Spinal cord (tissue), 9 donors: ENCODE measurements at regions not wholly inside any gene's neighbourhood (a gene's known extent, or its start where the extent isn't known, plus 50 kb on each side); places are given as distances from the start of the nearest gene placed in this dataset.

Source experiments
- DNase-seq, 6 donors: peaks; one replicate each; pipeline versions ENCODE4 v3.0.0 to v3.0.0-alpha.2; 2013 to 2015; ENCODE audit warnings: low spot score in 6 of 6, low read depth in 4 of 6
- H3K27ac ChIP-seq: one replicate; pipeline ENCODE4 v1.5.1; 2013; ENCODE audit warnings: low read depth, low read length, control low read depth
- H3K27me3 ChIP-seq: one replicate; pipeline ENCODE4 v1.6.1; 2013; ENCODE audit warnings: low read length; ENCODE audit not compliant: control insufficient read depth, insufficient read depth
- H3K36me3 ChIP-seq: one replicate; pipeline ENCODE4 v1.6.1; 2013; ENCODE audit warnings: low read length; ENCODE audit not compliant: control insufficient read depth, insufficient read depth
- H3K4me1 ChIP-seq: one replicate; pipeline ENCODE4 v1.6.1; 2013; ENCODE audit warnings: low read length; ENCODE audit not compliant: control insufficient read depth, insufficient read depth
- H3K4me3 ChIP-seq: one replicate; pipeline ENCODE4 v1.5.1; 2013; ENCODE audit warnings: low read depth, low read length, control low read depth
- H3K9me3 ChIP-seq: one replicate; pipeline ENCODE4 v1.6.1; 2013; ENCODE audit warnings: low read length; ENCODE audit not compliant: control insufficient read depth, insufficient read depth
- WGBS: methylation state at CpG from one replicate; pipeline ENCODE4 v1.1.5; 2013; ENCODE audit warnings: missing lambda C conversion rate; ENCODE audit not compliant: insufficient coverage; 5-methylcytosine and 5-hydroxymethylcytosine counted together
- donor health status: healthy.

- Histone ChIP-seq H3K27me3 (no peaks in the 10 kb centered on the region), H3K4me3 (no peak overlapping the region), H3K4me1 (no peaks in the 10 kb centered on the region), H3K27ac (no peak overlapping the region), H3K9me3 (no peaks in the 10 kb centered on the region), H3K36me3 (no peaks in the 10 kb centered on the region)
- DNase-seq: no peak
- WGBS: 72% methylated on average over 2 of the region's 6 CpGs
Measured at GRCh38 chr6:6376845-6377244, 56.4 kb upstream of the F13A1 start.

GRCh38 chr6:6377621-6378020 is 57.2 kb upstream of the F13A1 start:
- no peaks in the 10 kb centered on the region for H3K9me3 ChIP-seq
- H3K4me3 ChIP-seq: no peak overlapping the region
- no peaks in the 10 kb centered on the region for H3K4me1 ChIP-seq
- H3K36me3 ChIP-seq: no peaks in the 10 kb centered on the region
- no peak for DNase-seq
- 96% methylated on average over 4 of the region's 6 CpGs for WGBS
- H3K27ac ChIP-seq: no peak overlapping the region
- H3K27me3 ChIP-seq: no peaks in the 10 kb centered on the region

GRCh38 chr6:6379573-6379972 is 59.1 kb upstream of the F13A1 start:
- peak in 1 of 6 donors; percentile 36 for DNase-seq
- no peaks in the 10 kb centered on the region for H3K27me3 ChIP-seq
- no peak overlapping the region for H3K27ac ChIP-seq
- no peaks in the 10 kb centered on the region for H3K36me3 ChIP-seq
- H3K4me3 ChIP-seq: no peak overlapping the region
- no peaks in the 10 kb centered on the region for H3K9me3 ChIP-seq
- WGBS: 91% methylated on average over 4 of the region's 5 CpGs
- no peaks in the 10 kb centered on the region for H3K4me1 ChIP-seq

GRCh38 chr6:6384520-6384919 is 64.1 kb upstream of the F13A1 start:
- 80% methylated on average over 5 of the region's 7 CpGs for WGBS

GRCh38 chr6:6386010-6386409 is 65.5 kb upstream of the F13A1 start:
- 100% methylated on average over 2 of the region's 4 CpGs for WGBS
- Histone ChIP-seq H3K9me3 (no peaks in the 10 kb centered on the region), H3K36me3 (no peaks in the 10 kb centered on the region), H3K4me1 (no peaks in the 10 kb centered on the region), H3K27me3 (no peaks in the 10 kb centered on the region), H3K4me3 (no peak overlapping the region), H3K27ac (no peak overlapping the region)
- no peak for DNase-seq

More at GRCh38 chr6:6384520-6384919, 64.1 kb upstream of the F13A1 start:
- H3K4me3 ChIP-seq: no peak overlapping the region
- no peaks in the 10 kb centered on the region for H3K4me1 ChIP-seq
- no peaks in the 10 kb centered on the region for H3K9me3 ChIP-seq
- DNase-seq: no peak
- H3K36me3 ChIP-seq: no peaks in the 10 kb centered on the region
- H3K27ac ChIP-seq: no peak overlapping the region
- no peaks in the 10 kb centered on the region for H3K27me3 ChIP-seq

- no peaks in the 10 kb centered on the region for H3K4me1 ChIP-seq
- H3K36me3 ChIP-seq: no peaks in the 10 kb centered on the region
- H3K27ac ChIP-seq: no peak overlapping the region
- 82% methylated on average over 5 of the region's 7 CpGs for WGBS
- DNase-seq: no peak
- H3K27me3 ChIP-seq: no peaks in the 10 kb centered on the region
- no peak overlapping the region for H3K4me3 ChIP-seq
- no peaks in the 10 kb centered on the region for H3K9me3 ChIP-seq
Measured at GRCh38 chr6:6390849-6391602, 70.6 kb upstream of the F13A1 start.

- WGBS: 91% methylated on average over 7 of the region's 7 CpGs
- Histone ChIP-seq H3K4me3 (no peak overlapping the region), H3K9me3 (no peaks in the 10 kb centered on the region), H3K27me3 (no peaks in the 10 kb centered on the region), H3K4me1 (no peaks in the 10 kb centered on the region), H3K27ac (no peak overlapping the region), H3K36me3 (no peaks in the 10 kb centered on the region)
- no peak for DNase-seq
Measured at GRCh38 chr6:6392214-6393068, 72.0 kb upstream of the F13A1 start.

- Histone ChIP-seq H3K4me3 (no peak overlapping the region), H3K27ac (no peak overlapping the region)
- WGBS: 93% methylated on average over 2 of the region's 6 CpGs
Measured at GRCh38 chr6:6393069-6393529, 72.6 kb upstream of the F13A1 start.

GRCh38 chr6:6395581-6396197 is 75.2 kb upstream of the F13A1 start:
- H3K36me3 ChIP-seq: no peaks in the 10 kb centered on the region

More at GRCh38 chr6:6393069-6393529, 72.6 kb upstream of the F13A1 start:
- Histone ChIP-seq H3K4me1 (no peaks in the 10 kb centered on the region), H3K27me3 (no peaks in the 10 kb centered on the region), H3K9me3 (no peaks in the 10 kb centered on the region), H3K36me3 (no peaks in the 10 kb centered on the region)
- DNase-seq: no peak

More at GRCh38 chr6:6395581-6396197, 75.2 kb upstream of the F13A1 start:
- Histone ChIP-seq H3K4me1 (no peaks in the 10 kb centered on the region), H3K4me3 (no peak overlapping the region), H3K27ac (no peak overlapping the region), H3K27me3 (no peaks in the 10 kb centered on the region), H3K9me3 (no peaks in the 10 kb centered on the region)
- DNase-seq: peak in 1 of 6 donors; percentile 15
- WGBS: 100% methylated on average over 1 of the region's 5 CpGs
